ENCODE measurements at regions not wholly inside any gene's neighbourhood (a gene's known extent, or its start where the extent isn't known, plus 50 kb on each side); places are given as distances from the start of the nearest gene placed in this dataset.
"Not testable (repeated sequence)": the region's sequence is repeated elsewhere in the genome, so short reads cannot be mapped to it uniquely, and the experiment has no call there.

DNA sequence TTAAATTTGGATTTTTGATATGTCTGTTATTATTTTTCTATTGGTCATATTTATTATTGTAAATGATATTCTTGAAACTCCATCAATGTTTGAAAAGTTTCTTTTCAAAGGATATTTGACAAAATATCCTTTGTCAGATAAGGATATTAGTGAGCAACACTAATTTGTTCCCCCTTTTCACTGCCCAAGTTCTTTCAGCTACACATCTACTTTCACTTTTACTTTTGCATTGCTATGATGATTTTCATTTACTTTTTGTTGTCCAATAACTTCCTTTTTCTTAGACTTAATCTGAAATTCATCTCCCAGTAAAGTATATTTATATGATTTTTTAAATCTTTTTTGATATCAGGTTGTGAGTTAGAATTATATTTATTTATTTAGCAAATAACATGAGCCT lies 542.3 kb upstream of the ADGRL3 start:
- DNase-seq (ENCODE audit: low spot score) = no peak

DNA sequence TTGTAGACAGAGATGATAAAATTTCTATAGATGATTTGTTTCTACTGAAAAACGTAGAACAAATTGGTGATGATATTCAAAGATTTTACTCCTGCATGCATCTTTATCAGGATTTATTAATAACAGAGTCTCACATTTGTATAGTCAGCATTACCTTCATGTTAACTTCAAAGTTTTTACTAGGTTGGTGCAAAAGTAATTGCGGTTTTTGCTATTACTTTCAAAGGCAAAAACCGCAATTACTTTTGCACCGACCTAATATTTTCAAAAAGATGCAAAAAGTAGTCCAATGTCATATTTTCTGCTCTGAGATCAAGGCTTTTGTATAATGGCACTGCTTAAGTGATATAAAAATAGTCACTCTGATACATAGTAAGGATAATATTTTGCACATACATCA lies 536.4 kb upstream of the ADGRL3 start:
- DNase-seq (ENCODE audit: low spot score) = no peak

DNA sequence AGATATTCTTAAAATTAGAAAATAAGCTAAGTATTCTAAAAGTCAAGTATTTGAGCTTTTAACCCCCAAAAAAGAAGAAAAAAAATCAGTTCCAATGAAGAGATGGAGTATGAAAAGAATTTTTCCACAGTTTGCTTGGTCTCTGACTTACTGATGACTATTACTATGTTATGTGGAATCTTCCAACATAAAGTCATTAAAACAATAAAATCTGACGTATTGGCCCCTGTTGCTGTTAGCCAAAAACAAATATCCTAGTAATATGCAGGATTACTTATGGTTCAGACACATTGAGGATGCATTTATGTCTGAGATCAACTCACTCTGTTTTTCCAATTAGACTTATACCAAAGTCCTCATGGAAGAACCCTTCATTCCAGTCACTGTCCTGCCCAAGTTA lies 517.2 kb upstream of the ADGRL3 start:
- DNase-seq (ENCODE audit: low spot score) = no peak

DNA sequence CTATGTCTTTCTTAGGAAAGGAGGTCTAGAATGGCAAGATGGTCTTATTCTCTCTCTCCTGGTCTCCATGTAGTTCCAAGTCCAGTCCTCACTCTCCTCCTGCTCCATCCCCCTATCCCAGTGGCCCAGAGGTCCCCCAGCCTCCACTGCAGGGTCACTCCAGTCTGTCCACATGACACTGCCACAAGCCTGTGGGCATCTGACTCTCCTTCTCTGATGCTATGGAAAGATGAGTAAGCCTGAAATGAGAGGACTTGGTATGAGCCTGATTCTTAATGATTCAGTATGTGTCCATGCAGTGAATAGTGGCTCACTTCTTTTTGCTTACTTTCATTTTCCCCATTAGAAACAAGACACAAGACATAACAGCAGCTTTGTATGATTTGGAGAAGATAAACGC lies 516.8 kb upstream of the ADGRL3 start:
- no peak for DNase-seq (ENCODE audit: low spot score)

DNA sequence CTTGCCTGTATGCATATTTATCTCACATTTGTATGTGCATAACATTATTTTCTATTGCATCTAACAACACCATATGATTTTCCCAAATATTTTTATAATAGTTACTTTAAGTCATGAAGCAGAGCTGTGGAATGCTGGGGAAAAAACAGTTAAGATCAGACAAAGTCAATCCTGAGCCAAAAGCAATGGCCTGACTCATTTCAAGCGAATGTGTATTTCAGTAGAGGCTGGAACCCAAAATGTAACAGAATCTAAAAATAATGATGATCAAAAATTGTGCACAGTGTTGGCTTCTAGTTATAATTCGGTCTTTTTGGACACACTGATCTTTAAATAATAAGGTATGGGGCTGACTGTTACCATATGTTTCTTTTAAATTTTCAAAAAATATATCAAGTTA lies 516.2 kb upstream of the ADGRL3 start:
- no peak for DNase-seq (ENCODE audit: low spot score)

DNA sequence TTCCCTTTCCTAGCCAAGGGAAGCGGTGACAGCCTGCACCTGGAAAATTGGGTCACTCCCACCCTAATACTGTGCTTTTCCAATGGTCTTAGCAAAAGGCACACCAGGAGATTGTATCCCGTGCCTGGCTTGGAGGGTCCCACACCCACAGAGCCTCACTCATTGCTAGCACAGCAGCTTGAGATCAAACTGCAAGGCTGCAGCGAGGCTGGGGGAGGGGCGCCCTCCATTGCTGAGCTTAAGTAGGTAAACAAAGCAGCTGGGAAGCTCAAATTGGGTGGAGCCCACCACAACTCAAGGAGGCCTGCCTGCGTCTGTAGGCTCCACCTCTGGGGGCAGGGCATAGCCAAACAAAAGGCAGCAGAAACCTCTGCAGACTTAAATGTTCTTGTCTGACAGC lies 504.1 kb upstream of the ADGRL3 start:
- DNase-seq (ENCODE audit: low spot score) = not testable (repeated sequence)

DNA sequence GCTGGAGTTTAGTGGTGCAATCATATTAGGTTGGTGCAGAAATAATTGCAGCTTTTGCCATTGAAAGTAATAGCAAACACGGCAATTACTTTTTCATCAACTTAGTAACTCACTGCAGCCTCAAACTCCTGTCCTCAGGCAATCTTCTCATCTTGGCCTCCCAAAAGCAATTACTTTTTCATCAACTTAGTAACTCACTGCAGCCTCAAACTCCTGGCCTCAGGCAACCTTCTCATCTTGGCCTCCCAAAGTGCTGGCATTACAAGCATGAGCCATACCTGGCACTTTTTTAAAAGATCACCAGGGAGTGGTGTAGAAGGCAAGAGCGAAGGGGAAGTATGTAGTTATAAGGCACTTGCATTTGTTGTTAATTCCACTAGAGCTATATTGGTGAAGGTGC lies 491.1 kb upstream of the ADGRL3 start:
- DNase-seq (ENCODE audit: low spot score) = no peak

DNA sequence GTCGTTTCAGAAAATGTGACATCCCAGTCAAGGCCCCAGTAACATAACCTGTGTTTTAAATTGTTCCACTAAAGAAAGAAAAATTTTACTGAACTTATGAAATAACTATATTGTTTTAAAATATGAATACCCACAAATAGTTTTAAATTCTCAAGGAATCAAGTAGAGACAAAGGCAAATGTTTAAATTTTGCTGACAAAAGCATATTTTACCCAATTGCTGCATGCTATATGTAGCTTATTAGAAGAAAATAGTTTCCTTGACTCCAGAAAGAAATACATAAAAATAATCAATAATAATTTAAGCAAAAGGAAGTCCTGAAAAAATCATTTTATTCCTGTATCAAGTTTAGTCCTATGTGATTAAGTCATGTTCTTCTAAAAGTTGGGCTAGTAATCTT lies 481.3 kb upstream of the ADGRL3 start:
- no peak for DNase-seq (ENCODE audit: low spot score)

DNA sequence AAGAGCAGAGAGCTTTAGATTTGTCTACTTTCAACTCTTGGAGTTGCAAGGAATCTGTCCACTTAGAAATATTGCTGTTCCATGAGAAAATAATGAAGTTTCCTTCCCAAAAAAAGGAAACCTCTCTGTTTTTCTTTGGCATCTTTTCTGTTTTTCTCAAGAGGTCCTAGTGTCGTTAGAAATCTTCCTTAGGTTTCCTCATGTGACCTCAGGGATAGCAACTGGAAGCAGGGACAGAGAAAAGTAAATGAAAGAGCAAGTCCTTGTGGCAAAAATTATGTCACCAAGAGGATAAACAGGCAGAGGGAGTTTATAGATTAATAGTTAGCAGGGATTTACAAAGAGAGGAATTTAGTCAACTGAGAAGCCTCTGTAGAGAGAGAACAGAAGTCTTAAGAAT lies 478.4 kb upstream of the ADGRL3 start:
- no peak for DNase-seq (ENCODE audit: low spot score)

DNA sequence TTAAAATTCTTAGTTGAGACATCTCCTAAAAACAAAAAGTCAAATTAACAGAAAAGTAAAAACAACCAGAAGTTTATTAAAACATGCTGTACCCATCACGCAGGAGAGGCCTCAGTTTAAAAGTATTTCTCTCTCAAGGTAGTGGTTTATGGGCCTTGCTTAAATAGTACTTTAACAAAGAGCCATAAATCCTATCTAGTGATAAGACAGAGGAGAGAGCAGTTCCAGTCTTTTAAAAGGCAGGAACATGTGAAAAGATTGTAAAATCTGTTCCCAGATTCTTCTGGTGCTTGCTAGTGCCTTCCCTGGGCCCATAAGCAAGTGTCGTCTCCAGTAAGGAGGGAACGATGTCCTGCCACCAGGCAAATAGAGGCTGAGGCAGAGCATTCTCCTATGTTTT lies 476.3 kb upstream of the ADGRL3 start:
- DNase-seq (ENCODE audit: low spot score) = no peak

DNA sequence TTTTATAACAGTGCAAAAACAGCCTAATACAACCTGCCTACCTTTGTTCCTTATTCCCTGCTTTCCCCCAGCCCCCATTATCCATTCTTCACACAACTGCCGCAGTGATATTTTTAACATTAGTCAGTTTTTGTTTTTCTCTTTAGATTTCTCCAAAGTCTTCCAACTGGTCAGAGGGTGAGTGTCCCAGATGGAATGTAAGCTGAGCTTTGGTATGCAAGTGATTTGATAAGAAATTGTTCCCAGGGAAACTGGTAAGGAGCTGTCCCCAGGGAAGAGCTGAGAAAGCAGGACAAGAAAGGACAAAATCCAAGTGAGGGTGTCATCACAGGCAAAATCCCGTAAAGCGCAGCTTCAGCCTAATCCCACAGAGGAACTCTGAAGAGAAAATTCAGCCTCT lies 475.5 kb upstream of the ADGRL3 start:
- no peak for DNase-seq (ENCODE audit: low spot score)

DNA sequence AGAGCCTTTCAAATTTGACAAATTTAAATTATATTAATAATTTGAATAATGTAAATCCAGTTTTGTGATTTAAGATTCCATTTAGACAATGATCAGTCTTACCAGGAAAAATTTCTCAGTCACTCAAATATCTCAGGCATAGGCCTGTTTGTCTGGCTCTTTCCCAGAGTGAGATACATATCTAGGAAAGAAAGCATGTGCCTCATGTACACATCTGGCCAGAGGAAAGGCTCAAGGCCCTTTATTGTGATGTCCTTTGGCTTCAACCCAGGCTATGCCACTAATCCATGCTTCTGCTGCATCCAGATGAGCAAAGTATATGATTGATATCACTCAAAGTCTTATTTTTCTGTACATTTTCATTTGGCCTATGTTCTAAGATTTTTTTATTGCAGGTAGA lies 473.3 kb upstream of the ADGRL3 start:
- DNase-seq (ENCODE audit: low spot score) = no peak

DNA sequence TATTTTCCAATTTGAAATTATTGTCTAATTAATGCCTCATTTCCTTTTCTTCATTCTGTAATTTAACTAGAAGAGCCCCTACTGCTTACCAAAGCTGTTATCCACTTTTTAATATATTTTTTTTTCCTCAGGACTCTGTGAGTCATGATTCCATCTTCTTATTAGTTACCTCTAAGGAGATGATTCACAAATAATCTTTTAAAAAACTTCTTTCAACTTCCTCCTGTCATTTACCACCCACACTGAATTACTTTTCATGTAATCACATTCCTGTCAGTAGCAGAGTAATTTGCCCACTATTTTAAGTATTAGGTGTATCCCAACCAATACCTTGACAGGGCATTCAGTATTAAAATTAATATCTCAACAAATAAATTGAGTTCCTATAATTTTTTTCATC lies 470.9 kb upstream of the ADGRL3 start:
- no peak for DNase-seq (ENCODE audit: low spot score)

DNA sequence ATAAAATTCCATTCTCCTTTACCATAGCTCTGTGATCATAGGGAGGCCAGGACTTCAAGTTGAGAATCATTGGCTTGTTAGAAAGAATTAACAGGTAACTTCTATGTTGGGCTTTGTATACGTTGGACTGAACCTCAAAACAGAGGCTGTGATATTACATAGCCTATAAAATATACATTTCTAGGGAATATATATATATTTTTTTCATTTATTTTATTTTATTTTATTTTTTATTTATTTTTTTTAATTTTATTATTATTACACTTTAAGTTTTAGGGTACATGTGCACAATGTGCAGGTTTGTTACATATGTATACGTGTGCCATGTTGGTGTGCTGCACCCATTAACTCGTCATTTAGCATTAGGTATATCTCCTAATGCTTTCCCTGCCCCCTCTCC lies 470.4 kb upstream of the ADGRL3 start:
- not testable (repeated sequence) for DNase-seq (ENCODE audit: low spot score)

DNA sequence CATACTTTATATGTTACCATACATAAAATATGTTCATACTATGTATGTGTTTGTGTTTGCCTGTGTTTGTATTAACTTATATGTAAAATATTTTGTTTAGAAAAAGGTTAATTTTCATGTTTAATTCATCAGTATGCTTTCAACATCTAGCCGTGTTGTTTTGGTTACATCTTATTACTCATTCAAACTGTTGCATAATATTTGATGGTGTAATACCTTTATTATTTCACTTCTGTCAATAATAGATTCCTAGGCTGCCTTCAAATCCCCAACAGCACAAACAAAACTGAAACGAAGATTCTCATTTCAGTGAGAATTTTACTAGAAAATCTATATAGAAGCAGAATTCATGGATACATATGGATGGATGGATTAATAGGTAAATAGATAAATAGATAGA lies 462.3 kb upstream of the ADGRL3 start:
- DNase-seq (ENCODE audit: low spot score) = no peak

DNA sequence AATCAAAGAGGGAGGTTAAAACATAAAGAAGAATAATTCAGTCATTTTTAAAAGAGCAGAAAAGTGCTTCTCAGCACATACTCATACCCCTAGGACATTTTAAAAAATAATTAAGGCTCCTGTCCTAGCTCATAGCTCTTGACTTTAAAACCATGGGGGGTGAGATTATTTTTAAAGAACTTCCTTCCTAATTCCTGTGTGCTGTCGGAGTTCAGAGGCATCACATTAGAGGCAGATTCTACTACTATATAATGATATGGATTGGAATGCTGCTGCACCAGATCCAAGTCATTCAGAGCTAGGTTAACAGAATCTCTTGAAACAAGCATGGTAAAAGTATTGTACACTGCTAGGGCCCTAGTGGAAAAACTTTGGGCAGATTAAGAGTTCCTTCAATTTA lies 456.5 kb upstream of the ADGRL3 start:
- DNase-seq (ENCODE audit: low spot score) = no peak

DNA sequence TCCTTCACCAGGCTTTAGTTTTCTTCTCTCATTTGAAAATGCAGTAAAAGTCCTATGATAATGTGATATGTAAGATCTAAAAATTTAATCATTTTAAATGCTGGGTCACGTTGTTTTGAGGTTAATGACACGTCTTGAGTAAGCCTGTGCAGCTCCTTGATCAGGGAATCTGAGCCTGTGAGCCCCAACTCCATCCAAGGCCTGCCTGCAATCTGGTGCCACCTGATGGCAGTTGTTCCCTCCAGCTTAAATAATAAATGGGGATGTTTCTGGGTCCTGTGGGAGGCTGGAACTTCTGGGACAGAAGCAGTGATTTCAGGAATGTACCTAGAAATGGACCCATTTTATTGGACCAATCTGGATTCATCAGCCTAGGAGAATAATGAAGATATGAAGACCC lies 455.4 kb upstream of the ADGRL3 start:
- DNase-seq (ENCODE audit: low spot score) = no peak

DNA sequence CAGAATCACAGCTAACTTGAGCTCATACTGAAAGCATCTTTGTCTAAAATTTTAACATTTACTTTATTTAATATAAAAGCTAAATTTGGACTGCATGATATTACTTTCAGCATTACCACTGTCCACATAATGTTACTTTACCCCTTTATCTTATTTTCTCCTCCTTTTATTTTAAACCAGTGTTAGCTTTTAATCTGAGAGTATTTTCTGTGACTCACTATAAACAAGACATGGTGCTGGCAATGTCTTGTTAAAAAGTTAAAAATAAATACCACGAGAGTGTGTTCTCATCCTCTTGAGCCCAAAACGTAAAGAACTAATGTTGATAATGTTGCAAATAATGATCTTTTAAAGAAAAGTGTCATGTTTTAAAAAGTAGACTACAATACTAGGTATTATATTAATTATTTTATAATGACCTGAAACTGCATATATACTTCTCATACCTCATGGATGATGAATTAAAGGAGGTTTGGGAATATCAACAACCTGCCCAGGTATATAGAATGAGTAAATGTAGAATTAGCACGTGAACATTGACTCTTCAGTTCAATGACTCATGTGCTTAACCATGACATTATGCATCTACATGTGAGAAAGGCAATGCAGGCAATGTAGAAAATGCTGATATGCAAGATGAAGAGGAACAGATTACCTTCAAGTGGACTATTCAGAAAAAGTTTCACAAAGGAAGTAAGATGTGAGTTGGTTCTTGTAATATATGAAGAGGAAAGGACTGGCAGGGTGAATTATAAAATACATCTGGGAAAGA lies 454.1 kb upstream of the ADGRL3 start:
- DNase-seq (ENCODE audit: low spot score) = no peak

DNA sequence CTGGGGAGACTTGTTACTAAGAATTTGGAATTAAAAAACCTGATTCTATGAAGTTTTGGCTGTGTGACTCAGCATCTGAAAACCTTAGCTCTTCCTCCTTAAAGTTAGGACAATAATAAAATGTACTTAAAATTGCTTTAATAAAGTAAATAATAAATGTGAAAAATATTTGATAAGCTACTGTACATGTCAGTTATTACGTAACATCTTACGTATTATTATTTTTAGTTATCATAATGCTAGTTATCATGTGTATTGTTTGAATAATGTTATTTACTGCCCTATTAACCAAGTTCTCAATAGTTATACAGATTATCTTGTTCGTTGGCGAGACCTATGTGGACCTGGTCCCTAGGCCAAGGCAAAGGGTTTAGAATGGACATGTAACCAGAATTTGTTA lies 449.2 kb upstream of the ADGRL3 start:
- no peak for DNase-seq (ENCODE audit: low spot score)

DNA sequence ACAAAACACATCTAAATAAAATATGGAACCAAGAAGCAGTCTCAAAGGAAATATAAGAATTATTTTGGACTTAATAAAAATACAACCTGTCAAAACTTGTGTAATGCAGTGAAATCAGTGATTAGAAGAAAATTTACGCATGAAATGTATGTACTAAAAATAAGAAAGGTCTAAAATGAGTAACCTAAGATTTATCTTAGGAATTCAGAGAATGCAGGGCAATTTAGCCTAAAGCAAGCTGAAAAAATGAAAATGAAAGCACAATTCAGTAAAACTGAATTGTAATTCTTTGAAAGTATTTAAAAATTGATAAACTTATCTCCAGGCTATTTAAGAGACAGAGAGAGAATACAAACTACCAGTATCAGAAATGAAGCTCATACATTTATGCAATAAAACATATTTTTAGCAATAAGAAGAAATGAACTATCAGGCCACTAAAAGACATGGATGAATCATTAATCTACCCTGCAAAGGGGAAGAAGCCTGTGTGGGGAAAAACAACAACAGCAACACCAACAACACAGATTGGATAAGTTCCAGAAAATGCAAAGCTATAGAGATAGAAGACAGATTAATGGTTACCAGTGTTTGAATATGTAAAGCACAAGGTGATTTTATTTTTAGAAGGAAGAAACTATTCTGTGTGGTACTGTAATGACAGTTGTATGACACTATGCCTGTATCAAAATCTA lies 442.0 kb upstream of the ADGRL3 start:
- no peak for DNase-seq (ENCODE audit: low spot score)

DNA sequence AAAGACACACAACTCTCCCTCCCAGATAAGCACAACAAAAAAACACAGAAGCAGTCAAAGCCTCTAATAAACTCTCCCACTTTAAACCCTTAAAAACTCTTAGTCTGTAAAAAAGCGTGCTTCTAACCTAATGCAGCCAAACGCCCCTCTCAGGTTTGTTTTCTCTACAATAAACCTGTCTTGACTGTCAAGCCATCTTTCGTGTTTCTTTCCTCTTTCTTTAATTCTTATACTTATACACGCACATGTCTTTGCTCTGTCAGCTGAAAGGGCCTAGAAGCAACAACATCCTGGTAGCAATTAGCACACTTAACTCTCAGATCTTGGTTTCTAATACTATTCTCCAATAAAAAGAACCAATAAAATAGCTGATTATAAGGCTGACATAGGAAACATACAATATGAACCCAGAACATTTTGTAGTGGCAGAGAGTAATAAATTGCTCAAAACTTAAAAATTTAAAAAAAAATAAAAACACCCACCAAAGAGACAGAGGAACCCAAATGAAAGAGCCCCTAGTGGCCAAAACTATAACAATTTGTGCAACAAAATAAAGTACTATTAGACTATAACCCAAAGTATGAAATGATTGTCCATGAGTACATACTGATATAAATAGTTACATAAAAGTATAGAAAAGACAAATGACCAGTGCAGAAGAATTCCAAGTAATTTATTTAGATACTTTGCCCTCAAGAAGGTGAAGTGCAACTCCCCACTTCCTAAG lies 440.4 kb upstream of the ADGRL3 start:
- DNase-seq (ENCODE audit: low spot score) = no peak

DNA sequence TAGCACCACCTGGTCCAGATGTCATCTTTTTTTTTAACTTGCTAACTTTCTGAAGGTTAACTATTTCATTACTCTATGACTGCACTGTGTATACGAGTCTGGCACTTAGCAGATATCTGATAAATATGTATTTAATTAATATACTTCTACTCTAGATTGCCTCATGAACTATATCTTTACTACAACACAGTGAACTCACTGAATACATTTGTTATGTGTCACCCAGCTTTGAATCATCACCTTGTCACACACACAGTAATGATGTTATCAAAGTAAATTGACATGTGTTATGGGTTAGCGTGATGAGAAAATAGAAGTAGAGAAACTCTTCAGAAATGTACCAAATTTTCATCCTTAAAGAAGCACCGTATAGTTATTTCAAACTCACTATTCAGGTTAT lies 419.3 kb upstream of the ADGRL3 start:
- no peak for DNase-seq (ENCODE audit: low spot score)

DNA sequence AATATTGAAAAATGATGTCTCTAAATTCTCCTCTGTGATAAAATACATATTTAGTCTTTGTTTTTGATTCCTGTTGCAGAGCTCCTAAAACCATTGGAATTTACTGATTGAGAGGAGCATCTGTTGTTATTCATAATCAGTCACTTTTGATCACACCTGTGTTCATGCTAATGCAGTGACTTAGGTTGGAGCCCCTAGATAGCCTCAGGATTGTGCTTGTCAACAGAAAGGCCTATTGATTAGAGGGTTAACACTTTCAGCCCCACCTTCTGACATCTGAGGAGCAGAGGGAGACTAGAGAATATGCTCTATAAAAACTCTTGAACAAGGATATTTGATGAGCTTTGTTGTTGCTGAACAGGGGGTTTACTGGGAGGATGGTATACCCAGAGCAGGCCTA lies 409.5 kb upstream of the ADGRL3 start:
- no peak for DNase-seq (ENCODE audit: low spot score)

Measured in LoVo (cell line).